Stomach (tissue), 8 donors: ENCODE measurements at regions not wholly inside any gene's neighbourhood (a gene's known extent, or its start where the extent isn't known, plus 50 kb on each side); places are given as distances from the start of the nearest gene placed in this dataset.

Source experiments
- DNase-seq, 2 donors: peaks; one replicate each; pipeline versions ENCODE4 v3.0.0 to v3.0.0-alpha.2; 2013 to 2019
- H3K27ac ChIP-seq, 5 donors: fragments of 200-600 bp in 4 of 5; sonication (generic) in 4 of 5; one replicate each; pipeline ENCODE4 v1.5.1; 2013 to 2019; ENCODE audit warnings: mild to moderate bottlenecking in 1 of 5, moderate library complexity in 1 of 5
- H3K27me3 ChIP-seq, 3 donors: fragments of 200-600 bp; sonication (generic); one replicate each; pipeline ENCODE4 v1.5.1; 2017 to 2019; ENCODE audit warnings: mixed run types in 1 of 3
- H3K36me3 ChIP-seq, 4 donors: fragments of 200-600 bp; sonication (generic); 1 replicate in 3 of 4; 2 replicates in 1 of 4; pipeline ENCODE4 v1.5.1; 2016 to 2019
- H3K4me1 ChIP-seq, 4 donors: fragments of 200-600 bp; sonication (generic); one replicate each; pipeline ENCODE4 v1.5.1; 2016 to 2019
- H3K4me3 ChIP-seq, 4 donors: fragments of 200-600 bp; sonication (generic) in 3 of 4; one replicate each; pipeline ENCODE4 v1.5.1; 2016 to 2019; ENCODE audit warnings: mild to moderate bottlenecking in 1 of 4
- H3K9me3 ChIP-seq, 4 donors: fragments of 200-600 bp; sonication (generic); one replicate each; pipeline ENCODE4 v1.5.1; 2016 to 2019
- CTCF ChIP-seq, 7 experiments: fragments of 450-650 bp in 4 of 7; fragments of 200-600 bp in 3 of 7; sonication (generic) in 3 of 7; IDR thresholded peaks; one replicate each; pipeline ENCODE4 v1.5.1; 2016 to 2019; ENCODE audit warnings: antibody characterized with exemption in 7 of 7, control low read depth in 2 of 7, mild to moderate bottlenecking in 1 of 7
- EP300 ChIP-seq: sonication (generic); formaldehyde crosslinking; IDR thresholded peaks from one replicate; pipeline ENCODE4 v1.6.1; 2017; ENCODE audit warnings: antibody characterized with exemption
- POLR2A ChIP-seq, 4 donors: fragments of 450-650 bp; IDR thresholded peaks; one replicate each; pipeline ENCODE4 v1.6.1; 2016; ENCODE audit warnings: antibody characterized with exemption in 4 of 4, control low read depth in 2 of 4, mild to moderate bottlenecking in 1 of 4, moderate library complexity in 1 of 4
- POLR2AphosphoS5 ChIP-seq, 3 donors: sonication (generic); formaldehyde crosslinking; IDR thresholded peaks; one replicate each; pipeline ENCODE4 v1.6.1; 2016; ENCODE audit warnings: antibody characterized with exemption in 3 of 3
- WGBS, 5 donors: extraction: QIAGEN DNeasy Blood & Tissue Kit in 3 of 5; methylation state at CpG; one replicate each; pipeline versions ENCODE4 v1.1.5 to v1.1.7; 2013 to 2018; 5-methylcytosine and 5-hydroxymethylcytosine counted together
- intact Hi-C: fragments of 100-400 bp; cut with DNase I; formaldehyde crosslinking; loops from one replicate; pipeline ENCODE4 v1.15.1; 2023; ENCODE audit warnings: low total_unique reads
- donor health status: healthy with polysubstance abuse.
- donor health status: Bipolar disorder and iron deficiency.
- donor health status: healthy.

- Histone ChIP-seq H3K36me3 (no peaks in the 10 kb centered on the region), H3K4me3 (no peak overlapping the region), H3K9me3 (no peaks in the 10 kb centered on the region), H3K4me1 (peaks cover 0 to 11% (median 2%) of the 10 kb centered on the region in 4 donors), H3K27ac (no peak overlapping the region), H3K27me3 (no peaks in the 10 kb centered on the region)
- intact Hi-C loops: no loop called here
- DNase-seq: no peak
- WGBS, 5 donors: 69 to 90% (median 80%) methylated on average over 2 of the region's 2 CpGs
- TF ChIP-seq POLR2A (IDR thresholded peaks at IDR 0.05): no peak
- TF ChIP-seq EP300: no peak
- TF ChIP-seq POLR2AphosphoS5 (IDR thresholded peaks at IDR 0.05): no peak
- TF ChIP-seq CTCF (IDR thresholded peaks at IDR 0.05): no peak
Measured at GRCh38 chr3:177554895-177555759, 357.8 kb upstream of the TBL1XR1 start.

- intact Hi-C loops: no loop called here
- no peak for DNase-seq
- Histone ChIP-seq H3K27ac (no peak overlapping the region), H3K9me3 (no peaks in the 10 kb centered on the region), H3K4me1 (peaks cover 0 to 11% (median 2%) of the 10 kb centered on the region in 4 donors), H3K4me3 (no peak overlapping the region), H3K27me3 (no peaks in the 10 kb centered on the region), H3K36me3 (no peaks in the 10 kb centered on the region)
- TF ChIP-seq POLR2AphosphoS5 (IDR thresholded peaks at IDR 0.05): no peak
- TF ChIP-seq CTCF (IDR thresholded peaks at IDR 0.05): no peak
- TF ChIP-seq POLR2A (IDR thresholded peaks at IDR 0.05): no peak
- TF ChIP-seq EP300: no peak
- 87 to 96% (median 93%) methylated on average over 3 of the region's 3 CpGs for WGBS, 5 donors
Measured at GRCh38 chr3:177557548-177557947, 360.3 kb upstream of the TBL1XR1 start.

- TF ChIP-seq EP300 (no peak), POLR2AphosphoS5 (IDR thresholded peaks at IDR 0.05) (no peak), CTCF (IDR thresholded peaks at IDR 0.05) (no peak)
- H3K4me3 ChIP-seq: no peak overlapping the region
- 90 to 96% (median 93%) methylated on average over 5 of the region's 5 CpGs for WGBS, 5 donors
Measured at GRCh38 chr3:177561365-177561764, 364.1 kb upstream of the TBL1XR1 start.

GRCh38 chr3:177561769-177562392 lies 364.6 kb upstream of the TBL1XR1 start:
- Histone ChIP-seq H3K4me3 (no peak overlapping the region), H3K4me1 (no peaks in the 10 kb centered on the region), H3K27me3 (no peaks in the 10 kb centered on the region), H3K9me3 (no peaks in the 10 kb centered on the region), H3K27ac (no peak overlapping the region), H3K36me3 (no peaks in the 10 kb centered on the region)
- 93 to 97% (median 95%) methylated on average over 8 of the region's 8 CpGs for WGBS, 5 donors
- TF ChIP-seq POLR2A (IDR thresholded peaks at IDR 0.05): no peak
- TF ChIP-seq POLR2AphosphoS5 (IDR thresholded peaks at IDR 0.05): no peak
- no peak for TF ChIP-seq EP300
- TF ChIP-seq CTCF (IDR thresholded peaks at IDR 0.05): no peak
- intact Hi-C loops: no loop called here
- DNase-seq: no peak

More at GRCh38 chr3:177561365-177561764, 364.1 kb upstream of the TBL1XR1 start:
- H3K36me3 ChIP-seq: no peaks in the 10 kb centered on the region
- H3K27me3 ChIP-seq: no peaks in the 10 kb centered on the region
- H3K27ac ChIP-seq: no peak overlapping the region
- no peaks in the 10 kb centered on the region for H3K4me1 ChIP-seq
- intact Hi-C loops: no loop called here
- DNase-seq: no peak
- H3K9me3 ChIP-seq: no peaks in the 10 kb centered on the region
